Fibroblast of lung (primary cell): ENCODE measurements at regions not wholly inside any gene's neighbourhood (a gene's known extent, or its start where the extent isn't known, plus 50 kb on each side); places are given as distances from the start of the nearest gene placed in this dataset.

Experiments
- EZH2 ChIP-seq: IDR thresholded peaks from 2 replicates; pipeline ENCODE4 v1.5.1; 2012; ENCODE audit warnings: low read length, control low read depth, mild to moderate bottlenecking; ENCODE audit errors: missing control alignments
- TF ChIP-seq, protein P1 (sequence below), 2 donors: IDR thresholded peaks in 1 of 2; conservative IDR thresholded peaks in 1 of 2; 1 replicate in 1 of 2; 2 replicates in 1 of 2; pipeline ENCODE4 v1.5.1; 2011 to 2012; ENCODE audit warnings: low read length in 2 of 2, control low read depth in 1 of 2, inconsistent platforms in 1 of 2, low read depth in 1 of 2, mild to moderate bottlenecking in 1 of 2

DNA sequence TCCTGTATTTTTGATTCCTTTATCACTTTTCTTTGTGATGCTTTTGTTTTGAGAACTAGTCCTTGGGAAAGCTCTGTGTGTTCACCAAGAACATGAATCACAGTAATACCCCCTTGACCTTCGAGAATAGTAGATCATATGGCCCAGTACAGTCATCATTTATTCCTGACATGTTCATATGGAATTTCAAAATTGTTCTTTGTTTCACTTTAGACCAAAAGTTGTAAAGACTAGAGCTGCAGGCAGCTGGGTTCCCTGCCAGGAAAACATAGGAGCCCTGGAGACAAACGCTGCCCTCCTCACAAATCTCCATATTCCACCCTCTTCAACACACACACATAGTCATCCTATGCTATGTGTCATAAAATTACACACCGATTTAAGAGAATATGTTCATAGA lies 621.2 kb upstream of the EYS start:
- TF ChIP-seq, protein P1, sequence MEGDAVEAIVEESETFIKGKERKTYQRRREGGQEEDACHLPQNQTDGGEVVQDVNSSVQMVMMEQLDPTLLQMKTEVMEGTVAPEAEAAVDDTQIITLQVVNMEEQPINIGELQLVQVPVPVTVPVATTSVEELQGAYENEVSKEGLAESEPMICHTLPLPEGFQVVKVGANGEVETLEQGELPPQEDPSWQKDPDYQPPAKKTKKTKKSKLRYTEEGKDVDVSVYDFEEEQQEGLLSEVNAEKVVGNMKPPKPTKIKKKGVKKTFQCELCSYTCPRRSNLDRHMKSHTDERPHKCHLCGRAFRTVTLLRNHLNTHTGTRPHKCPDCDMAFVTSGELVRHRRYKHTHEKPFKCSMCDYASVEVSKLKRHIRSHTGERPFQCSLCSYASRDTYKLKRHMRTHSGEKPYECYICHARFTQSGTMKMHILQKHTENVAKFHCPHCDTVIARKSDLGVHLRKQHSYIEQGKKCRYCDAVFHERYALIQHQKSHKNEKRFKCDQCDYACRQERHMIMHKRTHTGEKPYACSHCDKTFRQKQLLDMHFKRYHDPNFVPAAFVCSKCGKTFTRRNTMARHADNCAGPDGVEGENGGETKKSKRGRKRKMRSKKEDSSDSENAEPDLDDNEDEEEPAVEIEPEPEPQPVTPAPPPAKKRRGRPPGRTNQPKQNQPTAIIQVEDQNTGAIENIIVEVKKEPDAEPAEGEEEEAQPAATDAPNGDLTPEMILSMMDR (conservative IDR thresholded peaks at IDR 0.05 in 1 of 2, IDR thresholded peaks at IDR 0.05 in 1 of 2; ENCODE audit: low read depth in 1 of 2, low read length in 2 of 2): no peak
- TF ChIP-seq EZH2: no peak
